NT2/D1 (cell line): ENCODE measurements at regions not wholly inside any gene's neighbourhood (a gene's known extent, or its start where the extent isn't known, plus 50 kb on each side); places are given as distances from the start of the nearest gene placed in this dataset.
"Not testable (repeated sequence)": the region's sequence is repeated elsewhere in the genome, so short reads cannot be mapped to it uniquely, and the experiment has no call there.

ENCODE experiments used
- YY1 ChIP-seq: IDR thresholded peaks from 2 replicates; pipeline ENCODE4 v1.6.1; 2011; ENCODE audit not compliant: insufficient read length, insufficient read depth
- ZNF274 ChIP-seq: IDR thresholded peaks from 2 replicates; pipeline ENCODE4 v1.6.1; 2011; ENCODE audit warnings: mild to moderate bottlenecking, low read depth, low read length

- TF ChIP-seq ZNF274, YY1: not testable (repeated sequence)
These were observed 50.9 kb upstream of the APOD start for GRCh38 chr3:195634426-195635261.
